MV-4-11 (cell line): ENCODE measurements at regions not wholly inside any gene's neighbourhood (a gene's known extent, or its start where the extent isn't known, plus 50 kb on each side); places are given as distances from the start of the nearest gene placed in this dataset.

Source experiments
- DNase-seq: peaks from one replicate; lab custom pipeline; 2025; lab: John Stamatoyannopoulos, UW

DNA sequence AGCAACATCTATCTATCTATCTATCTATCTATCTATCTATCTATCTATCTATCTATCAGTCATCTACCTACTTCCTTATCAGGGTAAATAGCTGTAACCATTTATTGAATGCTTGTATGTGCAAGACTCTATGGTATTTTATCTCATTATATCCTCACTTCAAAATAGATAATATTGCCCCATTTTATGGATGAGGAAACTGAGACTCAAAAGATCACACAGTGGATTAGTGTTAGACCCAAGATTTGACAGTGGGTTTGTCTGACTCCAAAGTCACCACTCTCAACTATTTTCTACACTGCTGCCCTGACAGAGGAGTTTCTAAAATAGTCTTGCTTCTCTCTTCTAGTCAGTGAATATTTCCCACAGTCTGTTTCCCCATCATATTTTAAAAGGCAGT is 94.3 kb upstream of the NR3C1 start:
- no peak for DNase-seq

DNA sequence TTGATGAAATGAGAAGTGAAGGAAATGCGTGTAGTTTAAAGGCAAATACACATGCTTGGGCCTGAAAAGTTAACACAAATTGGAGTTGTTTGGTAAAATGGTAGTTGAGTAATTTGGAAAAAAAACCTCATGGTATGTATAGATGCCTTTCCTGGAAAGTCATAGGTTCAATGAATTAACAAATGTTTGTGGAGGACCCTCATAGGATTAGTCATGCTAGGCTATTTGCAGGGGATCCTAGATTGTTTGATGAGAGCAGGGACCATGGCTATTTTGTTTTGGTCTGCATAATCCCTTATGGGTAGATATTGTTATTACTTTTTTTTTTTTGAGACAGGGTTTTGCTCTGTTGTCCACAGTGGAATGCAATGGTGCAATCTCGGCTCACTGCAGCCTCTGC is 93.5 kb upstream of the NR3C1 start:
- no peak for DNase-seq

DNA sequence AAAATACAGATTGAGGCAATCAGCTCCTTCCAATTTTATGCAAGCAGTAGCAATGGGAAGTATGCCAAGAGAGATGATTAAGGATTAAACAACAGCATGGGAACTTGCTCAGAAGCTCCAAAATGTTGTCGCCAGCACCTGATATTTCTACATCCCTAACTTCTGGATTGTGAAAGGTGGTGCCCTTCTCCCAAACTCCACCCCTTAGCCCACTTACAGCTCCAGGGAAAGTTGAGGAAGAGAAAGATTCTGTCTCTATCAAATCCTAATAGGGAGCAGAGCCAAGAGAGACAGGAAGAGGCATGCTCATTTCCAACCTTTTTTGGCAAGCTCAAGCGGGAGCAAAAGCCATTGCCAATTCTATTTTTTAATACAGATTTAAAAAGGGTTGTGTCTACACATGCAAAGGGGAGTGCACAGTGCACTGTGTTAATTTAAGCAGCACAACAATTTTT is 92.4 kb upstream of the NR3C1 start:
- DNase-seq, result peak; percentile 36

DNA sequence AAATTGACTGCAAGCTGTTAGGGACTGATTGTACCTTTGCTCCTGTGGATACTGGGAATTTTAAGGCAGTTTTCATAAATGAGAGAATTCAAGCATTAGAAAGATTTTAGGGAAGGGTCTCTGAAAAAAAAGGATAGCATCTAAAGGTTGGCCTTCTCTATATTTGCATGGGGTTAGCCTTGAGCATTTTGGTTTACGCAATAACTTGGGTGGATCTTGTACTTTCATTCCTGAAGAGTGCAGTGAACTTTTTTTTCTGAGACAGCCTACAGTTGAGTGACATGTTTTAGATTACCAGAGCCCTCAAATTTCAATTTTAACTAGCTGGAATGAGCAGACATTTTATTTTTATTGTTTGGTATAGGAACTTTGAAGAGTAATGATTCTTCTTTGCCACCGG is 91.6 kb upstream of the NR3C1 start:
- peak; percentile 62 for DNase-seq

DNA sequence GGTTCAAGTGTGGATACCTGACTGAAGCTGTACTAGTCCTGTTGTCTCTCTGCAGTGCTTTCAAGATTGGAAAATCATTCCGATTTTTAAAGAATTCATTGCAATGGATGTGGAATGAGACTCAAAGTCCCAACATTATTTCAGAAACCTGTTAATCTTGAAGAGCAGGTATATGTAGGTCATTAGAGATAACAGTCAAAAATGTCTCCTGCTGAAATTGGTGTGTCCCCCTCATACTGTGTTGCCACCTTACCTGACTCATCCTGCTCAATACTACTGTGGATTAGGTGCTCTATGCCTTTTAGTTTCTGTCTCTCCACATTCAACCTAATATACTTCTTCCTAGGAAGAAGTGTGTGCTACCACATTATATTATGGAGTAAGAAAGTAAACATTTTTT is 91.1 kb upstream of the NR3C1 start:
- DNase-seq, result no peak

DNA sequence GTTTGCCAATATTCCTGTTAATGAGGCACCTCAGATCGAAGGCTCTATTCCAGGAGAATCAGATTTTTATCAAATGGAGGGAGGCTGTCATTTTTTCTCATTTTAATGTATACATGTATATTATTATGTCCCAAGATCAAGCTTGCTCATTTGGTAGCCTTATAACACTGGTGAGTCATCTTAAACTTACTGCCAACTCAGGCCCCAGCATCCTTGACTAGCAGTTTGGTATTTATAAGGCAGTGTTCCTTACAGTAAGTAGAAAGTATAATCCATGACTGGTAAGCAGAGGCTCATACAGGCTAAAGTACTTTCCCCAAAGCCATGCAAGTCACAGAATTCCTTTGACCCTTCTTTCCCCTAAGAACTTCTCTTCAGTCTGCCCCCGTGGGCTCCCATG is 90.7 kb upstream of the NR3C1 start:
- DNase-seq, result no peak

DNA sequence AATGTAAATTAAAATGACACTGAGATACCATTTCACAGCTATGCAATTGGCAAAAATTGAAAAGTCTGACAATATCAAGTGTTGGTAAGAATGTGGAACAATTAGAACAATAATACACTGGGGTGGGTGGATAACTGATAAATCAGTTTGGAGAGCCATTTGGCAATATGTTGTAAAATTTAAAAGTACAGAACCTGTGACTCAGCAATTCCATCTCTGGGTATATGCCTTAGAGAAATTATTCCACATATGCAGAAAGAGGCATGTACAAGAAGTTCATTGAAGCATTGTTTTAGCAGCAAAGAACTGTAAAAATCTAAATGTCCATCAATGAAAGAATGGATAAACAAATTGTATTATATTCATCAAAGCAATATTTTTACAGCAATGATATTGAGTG is 89.3 kb upstream of the NR3C1 start:
- no peak for DNase-seq

DNA sequence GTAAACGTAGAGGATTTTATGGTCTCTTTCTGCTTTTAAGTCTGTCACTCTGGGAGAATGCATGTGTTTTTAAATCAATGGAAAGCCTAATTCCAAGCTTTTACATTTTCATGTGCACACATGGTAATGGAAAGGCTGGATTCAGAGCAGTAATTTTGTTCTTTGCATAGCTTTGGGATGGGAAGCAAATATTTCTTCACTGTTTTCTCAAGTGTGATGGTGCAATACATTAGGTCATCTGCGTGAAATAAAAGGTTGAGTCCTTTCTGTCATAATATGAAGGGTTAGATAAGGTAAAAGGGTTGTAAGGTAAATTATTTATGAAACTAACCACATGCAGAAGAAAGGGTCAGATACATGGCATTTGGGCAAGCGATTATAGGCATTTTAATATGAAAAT is 88.2 kb upstream of the NR3C1 start:
- no peak for DNase-seq

DNA sequence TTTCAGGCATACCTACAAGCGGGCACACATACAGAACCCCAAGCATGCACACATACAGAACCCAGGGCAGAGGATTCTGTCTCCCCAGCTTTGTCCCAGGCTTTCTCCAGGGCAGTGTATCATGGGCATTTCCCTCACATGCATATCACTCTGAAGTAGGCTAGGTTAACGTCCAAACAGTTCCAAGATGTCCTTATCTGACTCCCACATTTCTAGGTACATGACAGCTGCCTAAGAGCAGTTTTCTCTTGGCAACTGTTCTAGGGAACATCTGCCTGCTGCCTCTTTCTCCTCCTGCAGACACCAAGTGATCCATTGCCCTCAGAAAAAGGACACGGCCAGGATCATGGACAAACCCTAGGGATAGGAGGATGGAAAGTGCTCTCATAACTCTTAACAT is 84.9 kb upstream of the NR3C1 start:
- DNase-seq, result no peak

DNA sequence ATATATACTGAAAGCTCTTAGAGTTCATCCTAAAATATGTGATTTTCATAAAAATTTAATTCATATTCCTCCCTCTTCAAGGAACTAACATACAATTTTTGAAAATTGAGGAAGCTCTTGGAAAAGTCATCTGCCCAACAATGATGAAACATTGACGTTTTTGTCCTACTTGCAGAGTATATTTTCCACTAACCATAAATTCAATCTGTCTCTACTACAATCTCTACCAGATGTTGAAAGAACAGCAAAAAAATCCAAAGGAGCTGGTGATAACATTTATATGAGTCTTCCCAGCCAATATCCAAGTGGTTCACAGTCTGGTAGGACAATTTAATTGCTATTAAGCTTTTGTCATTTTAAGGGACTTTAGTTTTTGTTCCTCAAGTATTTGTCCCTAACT is 81.1 kb upstream of the NR3C1 start:
- peak; percentile 60 for DNase-seq

DNA sequence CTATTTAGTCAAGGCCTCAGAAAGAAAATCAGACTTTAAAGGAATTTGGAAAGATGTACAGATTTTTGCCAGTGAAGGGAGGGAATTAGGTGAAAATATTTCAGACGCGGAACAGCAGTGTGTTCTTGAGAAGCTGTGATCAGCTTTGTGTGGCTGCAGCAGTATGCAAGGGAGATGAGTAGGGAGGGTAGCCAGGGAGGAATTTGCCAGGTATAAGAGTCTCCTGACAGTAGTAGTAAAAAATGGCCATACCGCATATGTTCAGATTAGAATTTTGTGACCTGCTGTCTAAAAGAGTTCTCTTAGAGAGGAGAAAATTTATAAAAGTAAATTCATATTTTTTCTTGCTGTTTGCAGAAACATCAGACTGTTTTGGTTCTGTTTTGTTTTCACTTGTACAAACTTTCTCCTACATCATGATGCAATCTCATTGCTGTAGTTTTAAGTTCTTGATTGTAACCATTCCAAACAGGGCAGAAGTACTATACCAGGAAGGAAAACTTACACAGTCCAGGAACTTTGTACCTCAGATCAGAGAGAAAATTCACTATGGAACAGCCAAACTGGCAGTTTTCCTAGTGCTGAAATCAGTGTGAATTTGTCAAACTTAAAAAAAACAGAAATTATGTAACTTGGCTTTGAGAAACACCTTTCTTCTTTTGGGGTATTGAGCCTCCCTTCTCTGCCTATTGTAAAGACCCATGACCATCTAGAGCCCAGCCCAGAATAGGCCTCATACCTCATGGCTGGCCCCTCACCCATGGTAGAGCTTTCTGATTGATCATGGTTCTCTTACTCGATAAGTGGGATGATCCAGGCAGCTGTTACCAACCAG is 78.4 kb upstream of the NR3C1 start:
- DNase-seq, result no peak

DNA sequence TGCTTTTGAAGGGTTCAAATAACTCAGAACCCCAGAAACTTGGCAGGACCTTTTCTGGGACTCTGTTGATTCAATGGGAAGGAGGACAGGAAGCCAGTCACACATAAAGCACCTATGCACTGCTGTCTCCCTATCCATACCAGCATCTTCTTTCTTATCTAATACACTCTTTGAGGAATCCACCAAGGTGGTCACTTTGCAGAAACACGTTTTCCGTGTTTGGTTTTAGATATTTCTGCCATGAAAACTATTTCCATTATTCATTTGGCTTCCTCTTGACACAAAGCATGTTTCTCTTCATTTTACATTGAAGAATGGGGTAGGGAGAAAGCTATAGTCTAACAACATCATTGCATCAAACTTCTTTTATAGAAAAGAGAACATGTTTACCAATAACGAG is 76.5 kb upstream of the NR3C1 start:
- DNase-seq, result no peak

DNA sequence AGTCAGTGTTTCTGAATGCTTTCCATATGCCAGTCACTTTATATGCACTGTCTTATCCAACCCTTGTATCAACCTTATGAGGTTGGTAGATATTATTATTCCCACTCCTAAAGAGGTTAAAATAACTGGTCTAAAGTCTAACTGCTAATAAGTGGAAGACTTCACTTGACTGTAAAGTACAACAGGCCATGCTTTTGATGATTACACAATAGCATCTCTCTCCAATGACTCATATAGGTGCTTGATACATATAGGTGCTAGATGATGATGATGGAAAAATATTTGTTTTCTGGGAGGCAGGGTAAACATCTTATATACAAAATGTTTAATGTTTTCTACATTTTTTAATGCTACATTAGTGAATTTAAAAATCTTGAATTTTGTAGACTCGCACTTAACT is 75.9 kb upstream of the NR3C1 start:
- no peak for DNase-seq

DNA sequence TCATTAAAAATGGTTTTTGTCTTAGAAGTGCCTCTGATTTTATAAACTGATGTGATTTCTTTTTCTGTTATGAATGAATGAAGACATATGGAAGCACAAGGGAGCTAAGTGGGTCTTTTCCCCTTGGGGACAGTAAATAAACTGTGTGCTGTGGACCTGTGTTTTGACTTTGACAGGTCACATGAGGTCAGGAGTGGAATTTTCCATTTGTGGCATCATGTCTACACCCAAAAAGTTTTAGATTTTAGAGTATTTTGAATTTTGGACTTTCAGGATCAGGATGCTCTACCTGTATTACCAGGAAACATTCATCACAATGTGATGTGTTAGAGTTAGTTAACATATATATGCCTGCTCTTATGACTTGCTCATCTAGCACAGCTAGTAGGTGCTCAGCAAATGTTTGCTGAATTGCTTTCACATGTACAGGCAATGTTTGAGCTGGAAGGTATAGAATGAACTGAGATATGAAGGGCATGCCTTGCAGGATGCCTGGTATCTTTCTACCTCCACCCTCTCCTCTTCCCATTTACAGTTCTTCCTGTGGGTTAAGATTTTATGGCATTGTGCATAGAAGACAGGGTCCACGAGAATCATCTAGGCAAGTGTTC is 73.2 kb upstream of the NR3C1 start:
- no peak for DNase-seq

DNA sequence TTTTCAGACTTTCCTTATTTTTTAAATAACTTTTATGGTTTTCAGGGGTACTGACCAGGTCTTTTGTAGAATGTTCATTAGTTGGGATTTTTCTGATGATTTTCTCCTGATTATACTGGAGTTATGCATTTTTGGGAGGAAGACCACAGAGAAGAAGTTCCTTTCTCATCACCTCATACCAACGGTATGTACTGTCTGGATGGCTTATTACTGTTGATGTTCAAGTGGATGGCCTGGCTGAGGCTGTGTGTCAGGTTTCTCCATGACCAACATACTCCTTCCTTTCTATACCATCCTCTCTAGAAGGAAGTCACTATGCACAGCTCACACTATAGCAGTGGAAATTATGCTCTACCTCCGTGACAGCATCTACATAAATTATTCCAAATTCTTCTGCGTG is 71.1 kb upstream of the NR3C1 start:
- no peak for DNase-seq

DNA sequence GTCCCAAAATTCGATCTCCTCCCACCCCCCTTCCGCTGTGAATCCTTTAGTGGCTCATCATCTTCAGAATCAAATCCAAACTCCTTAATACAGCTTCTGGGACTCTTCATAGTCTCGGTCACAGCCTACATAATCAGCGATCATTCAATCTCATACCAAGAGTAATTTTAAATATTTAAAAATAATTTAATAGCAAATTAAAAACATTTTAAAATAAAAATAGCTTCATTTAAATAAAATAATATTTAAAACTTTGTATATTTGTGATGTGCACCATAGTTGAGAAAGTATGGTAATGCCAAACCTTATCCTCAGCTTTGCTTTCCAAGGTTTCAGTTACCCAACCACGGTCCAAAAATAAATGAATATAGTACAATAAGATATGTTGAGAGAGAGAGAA is 70.0 kb upstream of the NR3C1 start:
- no peak for DNase-seq

DNA sequence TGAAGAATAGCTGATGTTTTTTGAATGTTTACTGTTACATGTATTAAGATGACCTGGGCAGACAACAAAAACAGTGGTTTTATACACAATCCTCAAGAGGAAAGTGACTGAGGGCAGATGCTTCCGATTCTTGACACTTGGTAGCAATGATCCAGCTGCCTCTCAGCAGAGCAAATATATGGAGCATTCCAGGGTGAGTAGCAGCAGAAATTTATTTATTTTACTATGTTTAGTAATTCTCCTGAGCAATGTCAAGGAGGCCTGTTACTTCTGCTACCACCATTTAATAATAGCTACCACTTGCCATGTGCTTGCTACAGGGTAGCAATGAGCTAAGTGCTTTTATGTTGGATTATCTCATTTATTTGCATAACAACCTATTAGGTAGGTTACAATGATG is 69.1 kb upstream of the NR3C1 start:
- no peak for DNase-seq

DNA sequence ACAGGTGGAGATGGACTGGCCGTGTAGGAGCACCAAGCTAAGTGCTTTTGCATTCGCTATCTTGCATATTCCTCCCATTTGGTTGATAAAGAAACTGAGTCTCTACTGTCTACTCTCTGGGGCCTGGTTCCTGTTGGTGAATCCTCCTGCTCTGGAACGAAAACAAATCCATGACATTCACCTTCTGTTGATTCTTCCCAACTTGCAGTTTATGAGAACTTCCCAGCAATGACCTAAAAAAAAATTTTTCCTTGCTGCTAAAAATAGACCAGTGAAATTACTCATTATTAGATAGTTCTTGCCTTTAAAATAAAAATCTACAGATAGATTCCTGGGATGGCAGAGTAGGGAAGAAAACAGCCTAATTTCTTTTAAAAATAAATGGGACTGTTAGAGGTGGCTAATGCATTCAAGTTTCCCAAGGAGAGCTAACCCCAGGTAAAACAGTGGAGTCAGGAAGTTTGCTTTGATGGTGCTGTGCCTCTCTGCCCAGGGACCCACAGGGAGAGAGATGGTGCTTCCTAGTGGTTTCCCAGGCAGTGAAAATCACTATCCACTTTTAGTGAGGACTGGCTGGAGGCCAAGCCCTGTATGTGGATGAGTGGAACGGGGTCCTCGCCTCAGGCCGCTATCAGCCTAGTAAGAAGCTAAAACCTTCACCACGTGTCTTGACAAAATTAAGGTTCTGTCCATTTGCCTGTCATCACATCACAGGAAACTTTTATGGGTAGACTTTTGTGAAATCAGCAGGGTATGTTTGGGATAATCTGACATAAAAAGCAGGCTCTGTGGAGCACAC is 68.4 kb upstream of the NR3C1 start:
- DNase-seq, result no peak

DNA sequence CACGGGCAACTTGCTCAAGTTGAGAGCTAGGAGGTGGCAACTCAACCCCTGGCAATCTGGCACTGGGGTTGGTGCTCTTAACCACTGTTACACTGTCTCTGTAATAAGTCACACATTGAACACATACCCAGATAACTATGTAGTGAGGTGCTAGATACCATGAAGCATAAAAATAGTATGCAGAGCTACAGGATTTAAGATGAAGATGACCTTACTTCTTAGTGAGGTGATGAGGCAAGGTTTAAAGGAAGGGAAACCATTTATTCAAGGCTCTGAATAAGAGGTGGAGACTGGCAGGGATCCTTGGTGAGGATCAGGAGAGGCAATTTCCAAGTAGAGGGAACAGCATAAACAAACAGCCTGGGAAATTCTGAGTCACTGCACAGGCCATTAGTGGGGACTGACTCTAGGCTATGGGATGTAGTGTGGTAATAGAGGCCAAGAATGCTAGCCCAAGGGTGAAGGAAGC is 67.6 kb upstream of the NR3C1 start:
- DNase-seq, result no peak

DNA sequence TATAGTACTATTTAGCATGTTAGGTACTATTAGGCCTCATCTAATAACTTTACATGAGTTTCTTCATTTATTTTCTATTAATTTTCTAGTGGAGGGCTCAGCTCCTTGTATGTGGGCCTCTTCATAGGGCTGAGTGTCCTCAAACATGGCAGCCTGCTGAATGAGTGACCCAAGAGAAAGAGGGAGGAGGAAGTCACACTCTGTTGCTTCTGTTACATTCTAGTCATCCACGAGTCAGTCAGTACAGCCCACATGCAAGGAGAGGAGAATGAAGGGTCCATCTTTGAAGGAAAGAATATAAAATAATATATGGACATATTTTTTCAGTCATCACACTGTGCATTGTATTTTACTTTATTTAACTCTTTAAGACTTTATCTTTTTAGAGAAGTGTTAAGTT is 66.6 kb upstream of the NR3C1 start:
- DNase-seq, result no peak

DNA sequence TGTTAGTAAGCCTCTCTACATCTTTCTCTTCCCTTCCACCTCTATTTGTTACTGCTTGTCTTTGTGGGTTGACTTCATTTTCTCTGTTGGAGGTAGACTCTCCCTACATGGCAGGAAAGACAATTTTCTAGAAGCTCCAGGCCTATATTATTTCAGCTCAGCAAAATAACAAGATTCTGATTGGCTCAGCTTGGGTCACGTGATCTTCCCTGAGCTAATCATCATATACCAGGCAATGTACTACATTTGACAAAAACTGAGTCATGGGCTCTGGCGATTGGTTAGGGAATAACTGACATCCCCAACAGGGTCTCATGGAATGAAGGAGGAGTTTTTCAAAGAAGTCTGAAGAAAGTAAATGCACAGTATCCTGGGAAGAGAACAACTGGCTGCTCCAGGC is 65.6 kb upstream of the NR3C1 start:
- no peak for DNase-seq

DNA sequence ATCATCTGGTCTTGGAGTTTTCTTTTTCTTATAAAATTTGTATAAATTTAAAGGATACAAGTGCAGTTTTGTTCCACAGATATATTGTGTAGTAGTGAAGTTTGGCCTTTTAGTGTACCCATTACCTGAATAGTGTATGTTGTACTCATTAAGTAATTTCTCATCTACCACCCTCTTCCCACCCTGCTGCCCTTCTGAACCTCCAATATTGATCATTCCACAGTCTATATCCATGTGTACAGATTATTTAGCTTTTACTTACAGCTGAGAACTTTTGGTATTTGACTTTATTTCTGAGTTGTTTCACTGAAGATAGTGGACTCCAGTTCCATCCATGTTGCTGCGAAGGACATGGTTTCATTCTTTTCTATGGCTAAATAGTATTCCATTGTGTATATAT is 63.1 kb upstream of the NR3C1 start:
- no peak for DNase-seq
